H1 (cell line): ENCODE measurements at regions not wholly inside any gene's neighbourhood (a gene's known extent, or its start where the extent isn't known, plus 50 kb on each side); places are given as distances from the start of the nearest gene placed in this dataset.
A peak's percentile ranks its signal among the peaks of the same experiment; 100 is the strongest.

ENCODE experiments used
- CTCF ChIA-PET: fragments of 300-600 bp; sonication (Branson Sonifier 250); formaldehyde crosslinking; loops from one replicate; lab custom pipeline; 2021; ENCODE audit not compliant: partially characterized antibody; lab: Charles Lee
- POLR2A ChIA-PET: fragments of 300-600 bp; sonication (Branson Sonifier 250); formaldehyde crosslinking; loops from one replicate; lab custom pipeline; 2021; ENCODE audit warnings: inconsistent platforms; ENCODE audit not compliant: partially characterized antibody; lab: Charles Lee
- DNase-seq, 2 experiments: peaks; one replicate each; pipeline versions ENCODE4 v3.0.0 to v3.0.0-alpha.2; 2010 to 2022; ENCODE audit warnings: low spot score in 2 of 2, low read depth in 1 of 2, mixed read lengths in 1 of 2
- FAIRE-seq: peaks from 2 replicates; lab custom pipeline; 2011; peaks lifted over from hg19 to GRCh38; lab: Jason Lieb, UNC
- H2AFZ ChIP-seq: 2 replicates; pipeline ENCODE4 v1.8.1; 2012; ENCODE audit warnings: low read length, inconsistent platforms
- H2AK5ac ChIP-seq: 2 replicates; pipeline ENCODE4 v1.6.1; 2013; ENCODE audit warnings: low read depth, low read length
- H2BK120ac ChIP-seq: replicated peaks from 2 replicates; pipeline ENCODE3; 2013; ENCODE audit warnings: low read depth, low read length, inconsistent platforms
- H2BK12ac ChIP-seq: 2 replicates; pipeline ENCODE4 v1.6.1; 2013; ENCODE audit warnings: low read depth, low read length
- H2BK15ac ChIP-seq: 2 replicates; pipeline ENCODE4 v1.6.1; 2013; ENCODE audit warnings: low read length
- H2BK20ac ChIP-seq: 2 replicates; pipeline ENCODE4 v1.6.1; 2013; ENCODE audit warnings: low read length
- H2BK5ac ChIP-seq: 2 replicates; pipeline ENCODE4 v1.6.1; 2013; ENCODE audit warnings: low read depth, low read length
- H3K14ac ChIP-seq: 2 replicates; pipeline ENCODE4 v1.6.1; 2013; ENCODE audit warnings: inconsistent platforms; ENCODE audit not compliant: insufficient read length
- H3K18ac ChIP-seq: 2 replicates; pipeline ENCODE4 v1.6.1; 2013; ENCODE audit warnings: low read length; ENCODE audit errors: extremely low read depth
- H3K23ac ChIP-seq: 2 replicates; pipeline ENCODE4 v1.6.1; 2013; ENCODE audit warnings: inconsistent platforms; ENCODE audit not compliant: insufficient read length
- H3K23me2 ChIP-seq: 2 replicates; pipeline ENCODE4 v1.6.1; 2013; ENCODE audit warnings: low read depth, low read length
- H3K27ac ChIP-seq: 2 replicates; pipeline ENCODE4 v1.6.1; 2011; ENCODE audit warnings: low read depth, low read length, inconsistent platforms
- H3K27me3 ChIP-seq, 4 experiments: replicated peaks in 1 of 4; 1 replicate in 1 of 4; 2 replicates in 3 of 4; pipeline versions ENCODE4 v1.6.1 to v1.8.1; 2011 to 2013; ENCODE audit warnings: low read length in 3 of 4, mild to moderate bottlenecking in 3 of 4, inconsistent platforms in 2 of 4, mixed read lengths in 2 of 4, moderate library complexity in 1 of 4; ENCODE audit not compliant: control insufficient read depth in 3 of 4, insufficient read depth in 3 of 4; ENCODE audit errors: extremely low read depth in 1 of 4
- H3K36me3 ChIP-seq, 4 experiments: 2 replicates each; pipeline versions ENCODE4 v1.6.1 to v1.8.1; 2011 to 2013; ENCODE audit warnings: mild to moderate bottlenecking in 4 of 4, low read length in 3 of 4, moderate library complexity in 2 of 4, control low read depth in 1 of 4, inconsistent platforms in 1 of 4; ENCODE audit not compliant: insufficient read depth in 4 of 4, control insufficient read depth in 2 of 4
- H3K4ac ChIP-seq: replicated peaks from 2 replicates; pipeline ENCODE3; 2013; ENCODE audit warnings: low read length, low read depth, mixed read lengths, inconsistent platforms; ENCODE audit not compliant: insufficient read length
- H3K4me1 ChIP-seq, 4 experiments: replicated peaks in 1 of 4; 1 replicate in 1 of 4; 2 replicates in 3 of 4; pipeline versions ENCODE4 v1.6.1 to v1.8.1; 2011 to 2013; ENCODE audit warnings: low read length in 3 of 4, inconsistent platforms in 2 of 4, mixed read lengths in 1 of 4; ENCODE audit not compliant: insufficient read depth in 4 of 4, control insufficient read depth in 3 of 4
- H3K4me2 ChIP-seq, 2 experiments: 2 replicates each; pipeline versions ENCODE4 v1.6.1 to v1.8.1; 2011 to 2013; ENCODE audit warnings: low read depth in 2 of 2, low read length in 2 of 2, control low read depth in 1 of 2, inconsistent platforms in 1 of 2, mild to moderate bottlenecking in 1 of 2; ENCODE audit not compliant: insufficient read depth in 1 of 2
- H3K4me3 ChIP-seq, 4 experiments: fragments of 200-600, 300-600 bp in 1 of 4; sonication (generic), shearing (Covaris generic), sonication (Bioruptor Twin) in 1 of 4; 2 replicates each; pipeline versions ENCODE4 v1.5.1 to v1.8.1; 2011 to 2016; ENCODE audit warnings: low read length in 4 of 4, low read depth in 3 of 4, control low read depth in 2 of 4, inconsistent platforms in 2 of 4, mild to moderate bottlenecking in 2 of 4, mixed read lengths in 1 of 4, moderate library complexity in 1 of 4; ENCODE audit not compliant: insufficient read depth in 2 of 4; ENCODE audit errors: extremely low read depth in 1 of 4
- H3K56ac ChIP-seq: replicated peaks from 2 replicates; pipeline ENCODE3; 2013; ENCODE audit warnings: low read depth, mild to moderate bottlenecking, mixed read lengths, low read length, inconsistent platforms; ENCODE audit not compliant: insufficient read length
- H3K79me1 ChIP-seq: 2 replicates; pipeline ENCODE4 v1.6.1; 2013; ENCODE audit warnings: low read depth, low read length, control low read depth
- H3K79me2 ChIP-seq, 2 experiments: 2 replicates each; pipeline versions ENCODE4 v1.6.1 to v1.8.1; 2012 to 2013; ENCODE audit warnings: low read length in 2 of 2, mild to moderate bottlenecking in 2 of 2, inconsistent platforms in 1 of 2; ENCODE audit not compliant: insufficient read depth in 2 of 2, control insufficient read depth in 1 of 2
- H3K9ac ChIP-seq, 4 experiments: replicated peaks in 1 of 4; 1 replicate in 1 of 4; 2 replicates in 3 of 4; pipeline versions ENCODE4 v1.6.1 to v1.8.1; 2011 to 2013; ENCODE audit warnings: low read depth in 3 of 4, low read length in 3 of 4, control low read depth in 2 of 4, mild to moderate bottlenecking in 2 of 4, moderate library complexity in 2 of 4, inconsistent platforms in 1 of 4; ENCODE audit errors: extremely low read depth in 1 of 4
- H3K9me3 ChIP-seq, 2 experiments: 2 replicates each; pipeline versions ENCODE4 v1.6.1 to v1.8.1; 2012 to 2013; ENCODE audit warnings: mild to moderate bottlenecking in 2 of 2, moderate library complexity in 2 of 2, control low read depth in 1 of 2, inconsistent platforms in 1 of 2, low read depth in 1 of 2, low read length in 1 of 2, mixed read lengths in 1 of 2; ENCODE audit not compliant: insufficient read depth in 2 of 2
- H4K20me1 ChIP-seq, 2 experiments: replicated peaks in 1 of 2; 2 replicates each; pipeline versions ENCODE3 to v1.8.1; 2011 to 2013; ENCODE audit warnings: inconsistent platforms in 2 of 2, low read length in 2 of 2, mild to moderate bottlenecking in 1 of 2; ENCODE audit not compliant: insufficient read depth in 2 of 2, control insufficient read depth in 1 of 2
- H4K5ac ChIP-seq: 2 replicates; pipeline ENCODE4 v1.6.1; 2013; ENCODE audit warnings: low read length, low read depth, mixed read lengths, inconsistent platforms; ENCODE audit not compliant: insufficient read length
- H4K8ac ChIP-seq: 2 replicates; pipeline ENCODE4 v1.8.0; 2013; ENCODE audit warnings: mild to moderate bottlenecking, moderate library complexity, low read length, inconsistent platforms; ENCODE audit not compliant: insufficient read depth; ENCODE audit errors: extremely low read depth
- H4K91ac ChIP-seq: replicated peaks from 2 replicates; pipeline ENCODE3; 2013; ENCODE audit warnings: low read length, mixed read lengths, inconsistent platforms; ENCODE audit not compliant: insufficient read length
- CREB1 ChIP-seq: IDR thresholded peaks from 2 replicates; pipeline ENCODE4 v1.6.1; 2012; ENCODE audit warnings: inconsistent platforms
- EGR1 ChIP-seq: IDR thresholded peaks from 2 replicates; pipeline ENCODE4 v1.6.1; 2011; ENCODE audit warnings: low read depth, low read length, borderline replicate concordance
- JUND ChIP-seq: IDR thresholded peaks from 2 replicates; pipeline ENCODE4 v1.6.1; 2011; ENCODE audit warnings: mild to moderate bottlenecking, improper control_type of control experiment, low read length
- KDM1A ChIP-seq: fragments of 200-600, 300-600 bp; sonication (generic); IDR thresholded peaks from 2 replicates; pipeline ENCODE4 v1.7.1; 2016; ENCODE audit warnings: mild to moderate bottlenecking, low read length, borderline replicate concordance
- NANOG ChIP-seq: IDR thresholded peaks from 2 replicates; pipeline ENCODE4 v1.6.1; 2011; ENCODE audit warnings: low read length, low read depth, mild to moderate bottlenecking, inconsistent platforms; ENCODE audit not compliant: insufficient read depth, poor library complexity, severe bottlenecking
- RXRA ChIP-seq: IDR thresholded peaks from 2 replicates; pipeline ENCODE4 v1.6.1; 2011; ENCODE audit warnings: low read depth, mild to moderate bottlenecking, low read length, moderate library complexity; ENCODE audit not compliant: insufficient read depth
- SAP30 ChIP-seq: fragments of 300-600 bp; sonication (generic); IDR thresholded peaks from 2 replicates; pipeline ENCODE4 v1.7.1; 2012; ENCODE audit warnings: low read length, moderate library complexity, mild to moderate bottlenecking, inconsistent platforms; ENCODE audit not compliant: insufficient read depth, insufficient replicate concordance
- SIX5 ChIP-seq: IDR thresholded peaks from 2 replicates; pipeline ENCODE4 v1.6.1; 2011; ENCODE audit warnings: mild to moderate bottlenecking, low read depth, low read length
- WGBS, 2 experiments: shearing (Covaris generic) in 1 of 2; methylation state at CpG; one replicate each; pipeline versions ENCODE4 v1.1.6 to v1.1.7; 2013 to 2015; ENCODE audit warnings: low lambda C conversion rate in 2 of 2, mixed read lengths in 2 of 2, inconsistent platforms in 1 of 2, low coverage in 1 of 2, missing lambda C conversion rate in 1 of 2; ENCODE audit not compliant: insufficient replicate concordance in 2 of 2, insufficient coverage in 1 of 2, insufficient read length in 1 of 2; ENCODE audit errors: extremely low coverage in 1 of 2, missing lambda C conversion rate in 1 of 2; 5-methylcytosine and 5-hydroxymethylcytosine counted together

DNA sequence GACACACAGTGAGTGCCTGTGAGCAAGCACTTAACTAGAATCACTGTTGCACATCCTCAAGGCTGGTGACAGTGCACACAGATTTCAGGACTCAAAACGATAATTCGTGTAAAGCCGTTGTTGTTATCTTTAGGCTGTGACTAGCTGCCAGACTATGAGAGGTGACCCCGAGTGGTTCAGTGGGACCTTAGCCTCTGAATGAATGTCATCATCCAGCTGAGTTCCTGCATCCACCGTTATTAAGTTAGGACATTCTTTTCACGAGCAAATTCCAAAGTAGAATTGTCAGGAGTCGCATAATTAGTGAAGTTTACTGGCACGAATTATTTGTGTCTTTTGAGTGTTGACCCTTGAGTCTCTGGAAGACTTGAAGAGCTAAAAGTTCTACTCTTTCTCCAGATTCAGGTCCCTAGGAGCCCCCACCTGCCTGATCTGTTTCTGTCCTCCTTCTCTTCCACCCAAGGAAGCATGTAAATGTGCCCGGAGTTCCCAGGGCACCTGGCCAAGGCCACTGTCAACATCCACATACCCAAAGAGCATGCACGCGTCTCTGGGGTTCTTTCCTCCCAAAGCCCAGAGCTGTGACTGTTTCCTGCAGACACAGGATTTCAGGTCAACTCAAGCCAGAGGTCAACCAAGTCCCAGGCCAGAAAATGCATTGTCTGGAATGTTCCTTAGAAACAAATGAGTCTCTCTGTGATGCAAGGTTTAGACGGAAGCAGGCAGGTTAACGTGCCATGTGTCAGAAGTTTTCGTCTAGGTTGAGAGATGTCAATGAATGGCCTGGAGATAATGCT, 207.2 kb downstream of the TOMM20 start:
- POLR2A ChIA-PET = no interaction called here
- no peak for FAIRE-seq
- H3K23me2 ChIP-seq = no peaks in the 10 kb centered on the region

More for the DNA sequence above, 207.2 kb downstream of the TOMM20 start:
- WGBS, 2 experiments = 91% methylated on average over 14 of the region's 14 CpGs; no CpG with 5 or more reads in 1 of the 2 experiments
- no peak overlapping the region for H4K91ac ChIP-seq
- H3K79me2 ChIP-seq = no peaks in the 10 kb centered on the region
- H3K4me2 ChIP-seq = no peak overlapping the region
- TF ChIP-seq CREB1 (no peak), NANOG (no peak), SIX5 (no peak), JUND (no peak), SAP30 (no peak), RXRA (no peak), EGR1 (no peak), KDM1A (no peak)
- H3K4me1 ChIP-seq = peaks cover 0 to 19% (median 3%) of the 10 kb centered on the region in 4 experiments; a peak in 4 of 7 replicates
- H2AFZ ChIP-seq = no peak overlapping the region
- H4K20me1 ChIP-seq = no peaks in the 10 kb centered on the region
- H3K4ac ChIP-seq = no peak overlapping the region
- H2BK12ac ChIP-seq = peak overlapping the region; percentile 11
- peak overlapping the region; percentile 75; the same call in 1 of the 2 replicates for H2BK20ac ChIP-seq
- H2AK5ac ChIP-seq = peak overlapping the region; percentile 83; the same call in 1 of the 2 replicates
- H2BK5ac ChIP-seq = no peak overlapping the region
- DNase-seq = no peak
- peaks cover 0 to 2% of the 10 kb centered on the region in 2 experiments; a peak in 1 of 4 replicates for H3K9me3 ChIP-seq
- no peak overlapping the region for H3K23ac ChIP-seq
- no peak overlapping the region for H2BK120ac ChIP-seq
- H3K18ac ChIP-seq = no peak overlapping the region
- H4K5ac ChIP-seq = no peak overlapping the region
- H2BK15ac ChIP-seq = 0 out of 2 replicates have a peak overlapping the region, but pooled peaks have one; percentile 6
- no peak overlapping the region for H3K27ac ChIP-seq
- no peak overlapping the region for H3K4me3 ChIP-seq
- no peaks in the 10 kb centered on the region for H3K36me3 ChIP-seq
- no peak overlapping the region for H3K14ac ChIP-seq
- H4K8ac ChIP-seq = no peak overlapping the region
- no peaks in the 10 kb centered on the region for H3K27me3 ChIP-seq
- CTCF ChIA-PET = no interaction called here
- H3K79me1 ChIP-seq = no peaks in the 10 kb centered on the region
- no peak overlapping the region for H3K56ac ChIP-seq
- no peak overlapping the region for H3K9ac ChIP-seq
